PFSK-1 (cell line): ENCODE measurements at regions not wholly inside any gene's neighbourhood (a gene's known extent, or its start where the extent isn't known, plus 50 kb on each side); places are given as distances from the start of the nearest gene placed in this dataset.

Source experiments
- POLR2AphosphoS5 ChIP-seq: IDR thresholded peaks from 2 replicates; pipeline ENCODE4 v1.6.1; 2012; ENCODE audit warnings: low read depth, mild to moderate bottlenecking, control low read depth, low read length, moderate library complexity
- SIN3A ChIP-seq: IDR thresholded peaks from 2 replicates; pipeline ENCODE4 v1.6.1; 2012; ENCODE audit warnings: mild to moderate bottlenecking, low read length, moderate library complexity, borderline replicate concordance; ENCODE audit not compliant: insufficient read depth

DNA sequence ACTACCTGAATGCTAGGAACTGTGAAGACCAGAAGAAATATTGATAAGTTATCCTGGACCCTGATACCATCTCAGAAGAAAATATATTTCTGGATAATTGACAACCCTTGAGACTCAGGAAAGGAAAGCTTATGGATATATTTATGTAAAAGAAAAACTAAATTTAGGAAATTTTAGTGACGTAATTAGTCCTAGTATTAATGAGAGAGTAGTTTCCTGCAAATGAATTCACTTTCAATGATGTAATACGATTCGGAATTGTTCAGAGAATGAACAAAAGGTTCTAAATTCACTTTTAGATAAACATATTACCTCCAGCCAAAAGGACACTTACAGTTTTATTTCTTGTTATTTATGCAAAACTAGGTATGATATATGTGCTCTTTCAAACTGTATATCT lies 1120.1 kb upstream of the NCAM2 start:
- TF ChIP-seq SIN3A (no peak), POLR2AphosphoS5 (no peak)
